Uterus (tissue), 3 donors: ENCODE measurements at regions not wholly inside any gene's neighbourhood (a gene's known extent, or its start where the extent isn't known, plus 50 kb on each side); places are given as distances from the start of the nearest gene placed in this dataset.

Source experiments
- DNase-seq, 2 donors: peaks; one replicate each; pipeline ENCODE4 v3.0.0-alpha.2; 2019 to 2020
- H3K27ac ChIP-seq, 2 donors: fragments of 200-600 bp; sonication (generic); 1 replicate in 1 of 2; 2 replicates in 1 of 2; pipeline ENCODE4 v1.5.1; 2016 to 2018
- H3K27me3 ChIP-seq, 2 donors: fragments of 200-600 bp; sonication (generic); one replicate each; pipeline ENCODE4 v1.5.1; 2018 to 2019; ENCODE audit warnings: control low read depth in 1 of 2
- H3K36me3 ChIP-seq, 2 donors: fragments of 200-600 bp; sonication (generic); one replicate each; pipeline ENCODE4 v1.5.1; 2019; ENCODE audit warnings: control low read depth in 1 of 2
- H3K4me1 ChIP-seq, 2 donors: fragments of 200-600 bp; sonication (generic); one replicate each; pipeline ENCODE4 v1.5.1; 2018 to 2019; ENCODE audit warnings: control low read depth in 1 of 2
- H3K4me3 ChIP-seq, 2 donors: fragments of 200-600 bp; sonication (generic); 1 replicate in 1 of 2; 2 replicates in 1 of 2; pipeline ENCODE4 v1.5.1; 2018 to 2019; ENCODE audit warnings: mild to moderate bottlenecking in 1 of 2
- H3K9me3 ChIP-seq, 2 donors: fragments of 200-600 bp; sonication (generic); one replicate each; pipeline ENCODE4 v1.5.1; 2019; ENCODE audit warnings: control low read depth in 1 of 2
- CTCF ChIP-seq, 4 experiments: fragments of 200-600 bp in 2 of 4; fragments of 450-650 bp in 2 of 4; sonication (generic) in 2 of 4; IDR thresholded peaks; one replicate each; pipeline ENCODE4 v1.5.1; 2016 to 2019; ENCODE audit warnings: antibody characterized with exemption in 4 of 4, mild to moderate bottlenecking in 2 of 4, moderate library complexity in 1 of 4
- POLR2A ChIP-seq, 2 donors: fragments of 450-650 bp; IDR thresholded peaks; one replicate each; pipeline ENCODE4 v1.6.1; 2016; ENCODE audit warnings: antibody characterized with exemption in 2 of 2, mild to moderate bottlenecking in 1 of 2, moderate library complexity in 1 of 2
- intact Hi-C: fragments of 100-400 bp; cut with DNase I; formaldehyde crosslinking; loops from one replicate; pipeline ENCODE4 v1.15.1; 2023; ENCODE audit warnings: low total_unique reads
- donor health status: DM: yes; HTN: yes; CAD: no.

DNA sequence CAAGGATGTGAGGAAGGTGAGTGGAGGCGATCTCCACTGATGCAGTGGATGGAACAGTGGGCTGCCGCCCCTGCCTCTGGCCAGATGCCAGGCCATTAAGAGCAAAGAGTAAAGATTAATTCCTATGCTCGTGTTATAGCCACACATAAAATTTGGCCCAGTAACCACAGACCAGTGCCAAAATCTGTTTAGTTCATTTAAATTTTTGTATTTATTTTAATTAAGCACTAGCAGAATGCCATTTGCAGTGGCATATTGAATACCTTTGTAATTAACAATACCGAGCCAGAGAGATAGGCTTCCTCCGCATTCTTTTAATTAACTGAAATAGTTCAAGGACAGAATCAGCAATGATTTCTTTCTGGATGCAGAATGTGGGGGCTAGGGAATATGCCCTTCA, 179.8 kb downstream of the MED10 start:
- no peak overlapping the region for H3K27ac ChIP-seq
- no peaks in the 10 kb centered on the region for H3K9me3 ChIP-seq
- no peaks in the 10 kb centered on the region for H3K4me1 ChIP-seq
- no peak overlapping the region for H3K4me3 ChIP-seq
- H3K36me3 ChIP-seq: no peaks in the 10 kb centered on the region
- intact Hi-C loops: no loop called here
- no peaks in the 10 kb centered on the region for H3K27me3 ChIP-seq
- no peak for TF ChIP-seq CTCF (IDR thresholded peaks at IDR 0.05)
- TF ChIP-seq POLR2A (IDR thresholded peaks at IDR 0.05): no peak
- DNase-seq: no peak

GRCh38 chr5:6197427-6197826, 180.9 kb downstream of the MED10 start:
- Histone ChIP-seq H3K4me1 (no peaks in the 10 kb centered on the region), H3K27ac (no peak overlapping the region), H3K27me3 (no peaks in the 10 kb centered on the region), H3K4me3 (no peak overlapping the region), H3K36me3 (no peaks in the 10 kb centered on the region), H3K9me3 (no peaks in the 10 kb centered on the region)
- intact Hi-C loops: no loop called here
- no peak for DNase-seq
- TF ChIP-seq POLR2A (IDR thresholded peaks at IDR 0.05): no peak
- no peak for TF ChIP-seq CTCF (IDR thresholded peaks at IDR 0.05)

DNA sequence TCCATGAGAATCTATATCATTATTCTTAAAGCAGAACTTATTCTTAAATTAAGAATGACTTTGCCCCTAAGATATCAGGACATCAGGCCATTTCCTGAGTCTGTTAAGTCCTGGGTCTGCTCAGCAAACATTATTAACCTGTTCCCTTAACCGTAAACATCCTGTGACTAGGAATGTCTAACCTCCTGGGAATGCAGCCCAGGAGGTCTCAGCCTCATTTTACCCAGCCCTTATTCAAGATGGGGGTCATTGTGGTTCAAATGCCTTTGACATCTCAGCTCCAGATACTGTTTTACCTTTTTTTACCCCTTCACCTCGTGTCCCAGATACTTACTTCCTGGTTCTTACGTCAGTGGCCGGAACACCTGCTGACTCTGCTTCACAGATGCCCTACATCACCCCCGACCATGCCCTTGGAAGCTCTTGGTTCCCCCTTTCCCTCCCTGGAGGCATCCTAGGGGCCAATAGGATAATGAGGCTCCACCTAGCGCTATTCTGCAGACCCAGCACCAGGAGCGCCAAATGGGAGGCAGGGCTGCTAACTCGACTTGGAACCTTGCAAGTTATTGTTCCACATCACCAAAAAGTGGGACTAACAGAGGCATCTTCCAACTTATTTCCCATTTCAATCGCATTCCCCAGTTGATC, 182.5 kb downstream of the MED10 start:
- intact Hi-C loops: no loop called here
- H3K9me3 ChIP-seq: no peaks in the 10 kb centered on the region
- no peak for DNase-seq
- TF ChIP-seq CTCF (IDR thresholded peaks at IDR 0.05) (no peak), POLR2A (IDR thresholded peaks at IDR 0.05) (no peak)
- H3K4me3 ChIP-seq: no peak overlapping the region
- no peaks in the 10 kb centered on the region for H3K36me3 ChIP-seq
- H3K27me3 ChIP-seq: no peaks in the 10 kb centered on the region
- H3K27ac ChIP-seq: no peak overlapping the region
- no peaks in the 10 kb centered on the region for H3K4me1 ChIP-seq

DNA sequence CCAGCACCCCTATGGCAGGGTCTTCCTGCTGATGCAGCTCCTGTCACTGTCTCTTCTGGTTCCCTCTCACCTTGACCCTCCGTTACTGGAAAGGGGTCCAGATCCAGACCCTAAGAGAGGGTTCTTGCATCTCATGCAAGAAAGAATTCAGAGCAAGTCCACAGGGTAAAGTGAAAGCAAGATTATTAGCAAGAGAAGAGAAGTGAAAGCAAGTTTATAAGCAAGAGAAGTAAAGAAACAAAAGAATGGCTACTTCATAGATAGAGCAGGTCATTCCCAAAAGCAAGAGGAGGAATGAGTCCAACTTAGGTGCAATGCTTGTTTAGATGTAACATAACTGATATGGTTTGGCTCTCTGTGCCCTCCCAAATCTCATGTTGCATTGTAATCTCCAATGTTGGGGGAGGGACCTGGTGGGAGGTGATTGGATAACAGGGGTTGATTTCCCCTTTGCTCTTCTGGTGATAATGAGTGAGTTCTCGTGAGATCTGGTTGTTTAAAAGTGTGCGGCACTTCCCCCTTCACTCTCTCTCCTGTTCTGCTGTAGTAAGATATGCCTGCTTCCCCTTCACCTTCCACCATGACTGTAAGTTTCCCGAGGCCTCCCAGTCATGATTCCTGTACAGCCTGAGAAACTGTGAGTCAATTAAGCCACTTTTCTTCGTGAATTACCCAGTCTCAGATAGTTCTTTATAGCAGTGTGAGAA, 183.3 kb downstream of the MED10 start:
- no peaks in the 10 kb centered on the region for H3K27me3 ChIP-seq
- H3K27ac ChIP-seq: no peak overlapping the region
- H3K9me3 ChIP-seq: no peaks in the 10 kb centered on the region
- intact Hi-C loops: no loop called here
- no peak for TF ChIP-seq POLR2A (IDR thresholded peaks at IDR 0.05)
- TF ChIP-seq CTCF (IDR thresholded peaks at IDR 0.05): no peak
- no peaks in the 10 kb centered on the region for H3K4me1 ChIP-seq
- H3K36me3 ChIP-seq: no peaks in the 10 kb centered on the region
- no peak for DNase-seq
- H3K4me3 ChIP-seq: no peak overlapping the region

GRCh38 chr5:6194261-6194875, 184.0 kb downstream of the MED10 start:
- TF ChIP-seq POLR2A (IDR thresholded peaks at IDR 0.05): no peak
- no peak for TF ChIP-seq CTCF (IDR thresholded peaks at IDR 0.05)
- no peak overlapping the region for H3K27ac ChIP-seq
- DNase-seq: no peak
- H3K36me3 ChIP-seq: no peaks in the 10 kb centered on the region
- H3K9me3 ChIP-seq: no peaks in the 10 kb centered on the region
- no peaks in the 10 kb centered on the region for H3K4me1 ChIP-seq
- no peaks in the 10 kb centered on the region for H3K27me3 ChIP-seq
- intact Hi-C loops: no loop called here
- H3K4me3 ChIP-seq: no peak overlapping the region
